ENCODE measurements at regions not wholly inside any gene's neighbourhood (a gene's known extent, or its start where the extent isn't known, plus 50 kb on each side); places are given as distances from the start of the nearest gene placed in this dataset.

GRCh38 chr19:27909861-27910260 lies 1303.1 kb downstream of the UQCRFS1 start:
- TF ChIP-seq POLR2A (IDR thresholded peaks at IDR 0.05; ENCODE audit: low read depth, low read length) (no peak), POLR2AphosphoS5 (IDR thresholded peaks at IDR 0.05; ENCODE audit: low read depth, low read length) (no peak), TAF1 (IDR thresholded peaks at IDR 0.05; ENCODE audit: low read depth, low read length) (no peak), SPI1 (IDR thresholded peaks at IDR 0.05; ENCODE audit: low read depth, low read length) (no peak), PAX5 (IDR thresholded peaks at IDR 0.05; ENCODE audit: insufficient read depth, low read length, severe bottlenecking) (no peak)

Data from GM12891 (cell line).